ENCODE measurements at regions not wholly inside any gene's neighbourhood (a gene's known extent, or its start where the extent isn't known, plus 50 kb on each side); places are given as distances from the start of the nearest gene placed in this dataset.

DNA sequence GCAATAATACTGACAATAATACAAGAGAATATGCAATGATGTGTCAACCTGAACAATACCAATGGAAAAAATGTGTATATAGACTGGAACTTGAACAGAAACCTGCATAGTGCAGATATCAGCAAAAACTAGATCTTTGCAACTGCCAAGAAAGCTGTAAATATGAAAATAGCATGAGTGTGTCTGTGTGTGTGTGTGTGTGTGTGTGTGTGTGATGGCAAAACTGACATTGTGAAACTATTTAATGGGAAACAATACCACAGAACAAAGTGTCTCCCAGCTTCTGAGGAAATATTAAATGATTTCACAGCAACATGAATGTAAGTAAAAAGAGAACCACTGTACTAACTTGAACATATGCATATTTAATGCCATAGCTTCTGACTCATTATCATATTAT lies 558.2 kb upstream of the LINC00305 start:
- TF ChIP-seq, protein P1, sequence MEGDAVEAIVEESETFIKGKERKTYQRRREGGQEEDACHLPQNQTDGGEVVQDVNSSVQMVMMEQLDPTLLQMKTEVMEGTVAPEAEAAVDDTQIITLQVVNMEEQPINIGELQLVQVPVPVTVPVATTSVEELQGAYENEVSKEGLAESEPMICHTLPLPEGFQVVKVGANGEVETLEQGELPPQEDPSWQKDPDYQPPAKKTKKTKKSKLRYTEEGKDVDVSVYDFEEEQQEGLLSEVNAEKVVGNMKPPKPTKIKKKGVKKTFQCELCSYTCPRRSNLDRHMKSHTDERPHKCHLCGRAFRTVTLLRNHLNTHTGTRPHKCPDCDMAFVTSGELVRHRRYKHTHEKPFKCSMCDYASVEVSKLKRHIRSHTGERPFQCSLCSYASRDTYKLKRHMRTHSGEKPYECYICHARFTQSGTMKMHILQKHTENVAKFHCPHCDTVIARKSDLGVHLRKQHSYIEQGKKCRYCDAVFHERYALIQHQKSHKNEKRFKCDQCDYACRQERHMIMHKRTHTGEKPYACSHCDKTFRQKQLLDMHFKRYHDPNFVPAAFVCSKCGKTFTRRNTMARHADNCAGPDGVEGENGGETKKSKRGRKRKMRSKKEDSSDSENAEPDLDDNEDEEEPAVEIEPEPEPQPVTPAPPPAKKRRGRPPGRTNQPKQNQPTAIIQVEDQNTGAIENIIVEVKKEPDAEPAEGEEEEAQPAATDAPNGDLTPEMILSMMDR (CRISPR knock-in tag; IDR thresholded peaks at IDR 0.05) = no peak
- no peak for TF ChIP-seq BRCA1 (CRISPR knock-in tag; IDR thresholded peaks at IDR 0.05)
- TF ChIP-seq, protein P2, sequence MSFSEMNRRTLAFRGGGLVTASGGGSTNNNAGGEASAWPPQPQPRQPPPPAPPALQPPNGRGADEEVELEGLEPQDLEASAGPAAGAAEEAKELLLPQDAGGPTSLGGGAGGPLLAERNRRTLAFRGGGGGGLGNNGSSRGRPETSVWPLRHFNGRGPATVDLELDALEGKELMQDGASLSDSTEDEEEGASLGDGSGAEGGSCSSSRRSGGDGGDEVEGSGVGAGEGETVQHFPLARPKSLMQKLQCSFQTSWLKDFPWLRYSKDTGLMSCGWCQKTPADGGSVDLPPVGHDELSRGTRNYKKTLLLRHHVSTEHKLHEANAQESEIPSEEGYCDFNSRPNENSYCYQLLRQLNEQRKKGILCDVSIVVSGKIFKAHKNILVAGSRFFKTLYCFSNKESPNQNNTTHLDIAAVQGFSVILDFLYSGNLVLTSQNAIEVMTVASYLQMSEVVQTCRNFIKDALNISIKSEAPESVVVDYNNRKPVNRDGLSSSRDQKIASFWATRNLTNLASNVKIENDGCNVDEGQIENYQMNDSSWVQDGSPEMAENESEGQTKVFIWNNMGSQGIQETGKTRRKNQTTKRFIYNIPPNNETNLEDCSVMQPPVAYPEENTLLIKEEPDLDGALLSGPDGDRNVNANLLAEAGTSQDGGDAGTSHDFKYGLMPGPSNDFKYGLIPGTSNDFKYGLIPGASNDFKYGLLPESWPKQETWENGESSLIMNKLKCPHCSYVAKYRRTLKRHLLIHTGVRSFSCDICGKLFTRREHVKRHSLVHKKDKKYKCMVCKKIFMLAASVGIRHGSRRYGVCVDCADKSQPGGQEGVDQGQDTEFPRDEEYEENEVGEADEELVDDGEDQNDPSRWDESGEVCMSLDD (CRISPR knock-in tag; IDR thresholded peaks at IDR 0.05; ENCODE audit: borderline replicate concordance) = no peak
- no peak for TF ChIP-seq TARDBP (CRISPR knock-in tag; IDR thresholded peaks at IDR 0.05)
- no peak for TF ChIP-seq SALL1 (CRISPR knock-in tag; IDR thresholded peaks at IDR 0.05)
- no peak for TF ChIP-seq IRF2 (CRISPR knock-in tag; IDR thresholded peaks at IDR 0.05)
